ENCODE measurements at regions not wholly inside any gene's neighbourhood (a gene's known extent, or its start where the extent isn't known, plus 50 kb on each side); places are given as distances from the start of the nearest gene placed in this dataset.

DNA sequence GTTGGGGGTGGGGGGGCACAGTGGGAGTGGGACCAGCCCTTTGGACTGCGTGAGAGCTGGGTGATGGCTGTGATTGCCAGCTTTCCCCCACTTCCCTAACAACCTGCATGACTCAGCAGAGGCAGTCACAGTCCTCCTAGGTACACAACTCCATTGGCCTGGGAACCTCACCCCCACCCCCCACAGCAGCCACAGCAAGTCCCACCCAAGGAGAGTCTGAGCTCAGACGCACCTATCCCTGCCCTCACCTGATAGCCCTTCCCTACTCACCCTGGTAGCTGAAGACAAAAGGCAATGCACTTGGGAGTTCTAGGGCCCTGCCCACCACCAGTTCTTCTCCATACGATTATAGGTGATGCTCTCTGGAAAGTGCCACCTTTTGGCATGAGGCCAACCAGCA lies 188.9 kb downstream of the ZNF648 start:
- TF ChIP-seq, protein P1, sequence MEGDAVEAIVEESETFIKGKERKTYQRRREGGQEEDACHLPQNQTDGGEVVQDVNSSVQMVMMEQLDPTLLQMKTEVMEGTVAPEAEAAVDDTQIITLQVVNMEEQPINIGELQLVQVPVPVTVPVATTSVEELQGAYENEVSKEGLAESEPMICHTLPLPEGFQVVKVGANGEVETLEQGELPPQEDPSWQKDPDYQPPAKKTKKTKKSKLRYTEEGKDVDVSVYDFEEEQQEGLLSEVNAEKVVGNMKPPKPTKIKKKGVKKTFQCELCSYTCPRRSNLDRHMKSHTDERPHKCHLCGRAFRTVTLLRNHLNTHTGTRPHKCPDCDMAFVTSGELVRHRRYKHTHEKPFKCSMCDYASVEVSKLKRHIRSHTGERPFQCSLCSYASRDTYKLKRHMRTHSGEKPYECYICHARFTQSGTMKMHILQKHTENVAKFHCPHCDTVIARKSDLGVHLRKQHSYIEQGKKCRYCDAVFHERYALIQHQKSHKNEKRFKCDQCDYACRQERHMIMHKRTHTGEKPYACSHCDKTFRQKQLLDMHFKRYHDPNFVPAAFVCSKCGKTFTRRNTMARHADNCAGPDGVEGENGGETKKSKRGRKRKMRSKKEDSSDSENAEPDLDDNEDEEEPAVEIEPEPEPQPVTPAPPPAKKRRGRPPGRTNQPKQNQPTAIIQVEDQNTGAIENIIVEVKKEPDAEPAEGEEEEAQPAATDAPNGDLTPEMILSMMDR (IDR thresholded peaks at IDR 0.05; ENCODE audit: low read depth, low read length, poor library complexity, severe bottlenecking) = no peak
- TF ChIP-seq EZH2phosphoT487 (IDR thresholded peaks at IDR 0.05; ENCODE audit: borderline replicate concordance, low read length) = no peak
- Histone ChIP-seq H3F3A (ENCODE audit: control insufficient read depth, insufficient read depth) (no peaks in the 10 kb centered on the region), H3K27me3 (ENCODE audit: control insufficient read depth, low read length) (no peaks in the 10 kb centered on the region), H3K4me3 (ENCODE audit: low read length) (no peak overlapping the region), H3K9me3 (ENCODE audit: control insufficient read depth, insufficient read depth, low read length) (no peaks in the 10 kb centered on the region), H3K36me3 (ENCODE audit: control insufficient read depth, low read length) (no peaks in the 10 kb centered on the region), H3K4me2 (ENCODE audit: low read length) (no peak overlapping the region), H3K27ac (ENCODE audit: low read depth, low read length) (no peak overlapping the region), H4K20me1 (ENCODE audit: control insufficient read depth, insufficient read depth, low read depth, low read length) (no peaks in the 10 kb centered on the region), H3K9me2 (replicated peaks; ENCODE audit: control insufficient read depth, low read length) (no peaks in the 10 kb centered on the region), H3K4me1 (ENCODE audit: control insufficient read depth, low read length) (no peaks in the 10 kb centered on the region), H3K79me2 (ENCODE audit: control insufficient read depth, low read length) (no peaks in the 10 kb centered on the region)

DNA sequence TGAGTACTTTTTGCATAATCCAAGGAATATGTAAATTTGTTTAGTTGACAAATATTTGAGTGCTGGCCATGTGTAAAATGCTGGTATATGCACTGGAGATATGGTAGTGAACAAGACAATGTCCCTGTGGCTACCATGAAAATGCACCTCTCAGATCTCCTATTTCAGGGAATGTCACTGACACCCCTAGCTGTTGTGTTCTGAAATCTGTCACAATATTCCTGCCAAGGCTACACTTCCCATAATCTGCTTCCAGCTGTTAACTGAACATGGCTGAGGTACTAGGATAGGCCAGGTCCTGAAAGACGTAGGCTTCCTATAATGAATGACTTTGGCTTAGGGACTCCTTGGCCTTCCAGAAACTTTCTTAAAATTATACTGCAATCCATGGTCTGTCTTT lies 197.8 kb downstream of the ZNF648 start:
- H3K9me2 ChIP-seq (replicated peaks; ENCODE audit: control insufficient read depth, low read length) = no peaks in the 10 kb centered on the region
- H3K9me3 ChIP-seq (ENCODE audit: control insufficient read depth, insufficient read depth, low read length) = no peaks in the 10 kb centered on the region
- H3K4me1 ChIP-seq (ENCODE audit: control insufficient read depth, low read length) = no peaks in the 10 kb centered on the region
- no peaks in the 10 kb centered on the region for H3K27me3 ChIP-seq (ENCODE audit: control insufficient read depth, low read length)
- H4K20me1 ChIP-seq (ENCODE audit: control insufficient read depth, insufficient read depth, low read depth, low read length) = no peaks in the 10 kb centered on the region
- H3K4me3 ChIP-seq (ENCODE audit: low read length) = no peak overlapping the region
- H3K4me2 ChIP-seq (ENCODE audit: low read length) = no peak overlapping the region
- H3K27ac ChIP-seq (ENCODE audit: low read depth, low read length) = no peak overlapping the region
- TF ChIP-seq, protein P1 (IDR thresholded peaks at IDR 0.05; ENCODE audit: low read depth, low read length, poor library complexity, severe bottlenecking) = no peak
- TF ChIP-seq EZH2phosphoT487 (IDR thresholded peaks at IDR 0.05; ENCODE audit: borderline replicate concordance, low read length) = no peak
- H3F3A ChIP-seq (ENCODE audit: control insufficient read depth, insufficient read depth) = no peaks in the 10 kb centered on the region
- no peaks in the 10 kb centered on the region for H3K36me3 ChIP-seq (ENCODE audit: control insufficient read depth, low read length)
- H3K79me2 ChIP-seq (ENCODE audit: control insufficient read depth, low read length) = no peaks in the 10 kb centered on the region

DNA sequence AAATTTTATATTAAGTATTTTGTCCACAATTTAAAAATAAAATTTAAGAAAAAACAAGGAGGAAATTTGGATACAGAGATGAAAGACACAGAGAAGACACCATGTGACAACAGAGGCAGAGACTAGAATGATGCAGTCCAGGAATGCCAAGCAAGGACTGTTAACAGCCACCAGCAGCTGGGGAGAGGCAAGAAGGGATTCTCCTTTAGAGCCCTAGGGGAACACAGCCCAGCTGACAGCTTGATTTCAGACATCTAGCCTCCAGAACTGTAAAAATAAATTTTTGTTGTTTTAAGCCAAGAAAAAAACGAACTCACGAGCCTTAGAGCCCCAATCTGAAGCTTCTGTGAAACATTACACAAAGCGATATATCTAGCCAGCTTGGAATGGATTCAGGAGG lies 198.5 kb downstream of the ZNF648 start:
- H4K20me1 ChIP-seq (ENCODE audit: control insufficient read depth, insufficient read depth, low read depth, low read length) = no peaks in the 10 kb centered on the region

More for the DNA sequence above, 198.5 kb downstream of the ZNF648 start:
- Histone ChIP-seq H3K4me1 (ENCODE audit: control insufficient read depth, low read length) (no peaks in the 10 kb centered on the region), H3K4me3 (ENCODE audit: low read length) (no peak overlapping the region), H3K36me3 (ENCODE audit: control insufficient read depth, low read length) (no peaks in the 10 kb centered on the region), H3K9me2 (replicated peaks; ENCODE audit: control insufficient read depth, low read length) (no peaks in the 10 kb centered on the region), H3K27ac (ENCODE audit: low read depth, low read length) (no peak overlapping the region), H3F3A (ENCODE audit: control insufficient read depth, insufficient read depth) (no peaks in the 10 kb centered on the region), H3K79me2 (ENCODE audit: control insufficient read depth, low read length) (no peaks in the 10 kb centered on the region), H3K4me2 (ENCODE audit: low read length) (no peak overlapping the region), H3K9me3 (ENCODE audit: control insufficient read depth, insufficient read depth, low read length) (no peaks in the 10 kb centered on the region), H3K27me3 (ENCODE audit: control insufficient read depth, low read length) (no peaks in the 10 kb centered on the region)
- no peak for TF ChIP-seq EZH2phosphoT487 (IDR thresholded peaks at IDR 0.05; ENCODE audit: borderline replicate concordance, low read length)
- TF ChIP-seq, protein P1 (IDR thresholded peaks at IDR 0.05; ENCODE audit: low read depth, low read length, poor library complexity, severe bottlenecking) = no peak
